Subcutaneous abdominal adipose tissue (tissue), 5 donors: ENCODE measurements at regions not wholly inside any gene's neighbourhood (a gene's known extent, or its start where the extent isn't known, plus 50 kb on each side); places are given as distances from the start of the nearest gene placed in this dataset.
"Not testable (repeated sequence)": the region's sequence is repeated elsewhere in the genome, so short reads cannot be mapped to it uniquely, and the experiment has no call there.

Experiments
- H3K27ac ChIP-seq: one replicate; pipeline ENCODE4 v1.7.0; 2013; ENCODE audit warnings: low read depth, mild to moderate bottlenecking, inconsistent platforms, low read length, moderate library complexity
- H3K27me3 ChIP-seq, 5 donors: one replicate each; pipeline ENCODE4 v1.7.0; 2013; ENCODE audit warnings: low read length in 5 of 5, inconsistent platforms in 1 of 5; ENCODE audit not compliant: control insufficient read depth in 5 of 5, insufficient read depth in 4 of 5
- H3K36me3 ChIP-seq, 5 donors: one replicate each; pipeline ENCODE4 v1.7.0; 2013; ENCODE audit warnings: low read length in 5 of 5; ENCODE audit not compliant: control insufficient read depth in 5 of 5, insufficient read depth in 5 of 5
- H3K4me1 ChIP-seq, 5 donors: one replicate each; pipeline ENCODE4 v1.7.0; 2013; ENCODE audit warnings: low read length in 5 of 5, mild to moderate bottlenecking in 3 of 5, moderate library complexity in 1 of 5; ENCODE audit not compliant: control insufficient read depth in 5 of 5, insufficient read depth in 5 of 5
- H3K4me3 ChIP-seq, 5 donors: one replicate each; pipeline ENCODE4 v1.7.0; 2013; ENCODE audit warnings: low read length in 5 of 5, low read depth in 1 of 5
- H3K9ac ChIP-seq, 5 donors: one replicate each; pipeline ENCODE4 v1.7.0; 2013; ENCODE audit warnings: low read length in 5 of 5, mild to moderate bottlenecking in 4 of 5, moderate library complexity in 3 of 5
- H3K9me3 ChIP-seq, 5 donors: one replicate each; pipeline ENCODE4 v1.7.0; 2013; ENCODE audit warnings: low read length in 5 of 5; ENCODE audit not compliant: control insufficient read depth in 5 of 5
- donor health status: healthy.
- donor health status: healthy.
- donor health status: healthy.
- donor health status: healthy.
- donor health status: healthy.

DNA sequence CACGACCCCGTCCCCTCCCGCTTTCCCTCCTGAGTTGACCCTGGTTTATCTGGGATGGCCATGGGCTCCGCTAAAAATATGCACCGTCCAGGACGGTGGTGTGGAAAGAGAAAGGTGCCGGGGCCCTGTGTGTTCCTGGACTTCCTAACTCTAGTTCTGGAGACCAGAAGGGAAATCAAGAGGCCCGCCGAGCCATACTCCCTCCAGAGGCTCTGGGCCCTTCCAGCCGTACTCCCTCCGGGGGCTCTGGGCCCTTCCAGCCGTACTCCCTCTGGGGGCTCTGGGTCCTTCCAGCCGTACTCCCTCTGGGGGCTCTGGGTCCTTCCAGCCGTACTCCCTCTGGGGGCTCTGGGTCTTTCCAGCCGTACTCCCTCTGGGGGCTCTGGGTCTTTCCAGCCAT, 168.5 kb downstream of the LAT start:
- H3K27ac ChIP-seq, H3K36me3 ChIP-seq, H3K9ac ChIP-seq, H3K4me3 ChIP-seq, H3K27me3 ChIP-seq, H3K9me3 ChIP-seq: not testable (repeated sequence)
- peaks cover 2 to 30% (median 14%) of the 10 kb centered on the region in 5 donors for H3K4me1 ChIP-seq

- H3K9ac ChIP-seq, H3K27me3 ChIP-seq, H3K36me3 ChIP-seq, H3K9me3 ChIP-seq, H3K4me3 ChIP-seq, H3K27ac ChIP-seq: not testable (repeated sequence)
- peaks cover under 1 to 23% (median 11%) of the 10 kb centered on the region in 5 donors for H3K4me1 ChIP-seq
Measured at GRCh38 chr16:29152544-29153031, 167.7 kb downstream of the LAT start.

DNA sequence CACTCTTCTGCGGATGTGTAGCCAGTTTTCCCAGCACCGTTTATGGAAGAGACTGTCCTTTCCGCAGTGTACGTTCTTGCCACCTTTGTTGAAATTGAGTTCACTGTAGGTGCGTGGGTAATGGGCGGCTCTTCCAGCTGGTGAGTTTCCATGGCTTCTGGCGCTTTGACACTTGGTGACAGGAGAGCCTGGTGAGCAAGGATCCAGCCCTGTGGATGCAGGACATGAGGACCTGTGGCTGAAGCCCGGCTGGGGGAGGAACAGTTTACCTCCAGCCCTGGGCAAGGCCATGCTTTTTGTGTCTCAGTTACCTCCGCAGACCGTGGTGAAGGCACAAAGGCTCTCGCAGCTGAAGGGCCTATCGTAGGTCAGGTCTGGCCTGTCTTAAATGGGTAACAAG, 166.5 kb downstream of the LAT start:
- Histone ChIP-seq H3K27ac (no peak overlapping the region), H3K4me1 (peaks cover 0 to 12% (median under 1%) of the 10 kb centered on the region in 5 donors)

GRCh38 chr16:29149912-29150311, 165.1 kb downstream of the LAT start:
- H3K27ac ChIP-seq, H3K9me3 ChIP-seq, H3K4me3 ChIP-seq, H3K9ac ChIP-seq, H3K27me3 ChIP-seq, H3K36me3 ChIP-seq: not testable (repeated sequence)
- peaks cover 0 to 11% (median 0%) of the 10 kb centered on the region in 5 donors for H3K4me1 ChIP-seq

More for the DNA sequence above, 166.5 kb downstream of the LAT start:
- H3K27me3 ChIP-seq, result no peaks in the 10 kb centered on the region
- H3K36me3 ChIP-seq, result peaks cover 0 to 3% (median 0%) of the 10 kb centered on the region in 5 donors
- H3K9ac ChIP-seq, result no peak overlapping the region
- no peak overlapping the region for H3K4me3 ChIP-seq
- no peaks in the 10 kb centered on the region for H3K9me3 ChIP-seq

DNA sequence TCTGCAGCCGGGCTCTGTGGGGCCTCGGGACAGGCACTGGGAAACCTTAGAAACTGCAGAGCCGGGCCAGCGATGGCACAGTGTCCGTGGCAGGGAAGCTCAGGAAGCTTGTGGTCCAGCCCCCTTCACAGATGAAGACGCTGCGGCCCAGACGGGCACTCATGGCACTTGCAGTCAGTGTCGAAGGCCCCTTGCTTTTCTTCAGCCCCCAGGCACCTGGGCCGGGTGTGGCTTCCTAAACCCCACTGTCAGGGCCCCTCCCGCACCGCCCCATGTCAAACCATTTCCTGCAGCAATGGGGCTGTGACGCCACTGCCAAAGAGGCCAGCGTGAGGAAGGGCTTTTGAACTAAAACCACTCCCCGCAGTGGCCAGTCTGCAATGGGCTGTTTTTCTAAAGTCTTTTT, 164.0 kb downstream of the LAT start:
- Histone ChIP-seq H3K27me3 (no peaks in the 10 kb centered on the region), H3K27ac (no peak overlapping the region), H3K9me3 (no peaks in the 10 kb centered on the region), H3K36me3 (peaks cover 0 to 10% (median 0%) of the 10 kb centered on the region in 5 donors), H3K4me3 (no peak overlapping the region), H3K4me1 (peaks cover 0 to 6% (median 0%) of the 10 kb centered on the region in 5 donors), H3K9ac (no peak overlapping the region)

DNA sequence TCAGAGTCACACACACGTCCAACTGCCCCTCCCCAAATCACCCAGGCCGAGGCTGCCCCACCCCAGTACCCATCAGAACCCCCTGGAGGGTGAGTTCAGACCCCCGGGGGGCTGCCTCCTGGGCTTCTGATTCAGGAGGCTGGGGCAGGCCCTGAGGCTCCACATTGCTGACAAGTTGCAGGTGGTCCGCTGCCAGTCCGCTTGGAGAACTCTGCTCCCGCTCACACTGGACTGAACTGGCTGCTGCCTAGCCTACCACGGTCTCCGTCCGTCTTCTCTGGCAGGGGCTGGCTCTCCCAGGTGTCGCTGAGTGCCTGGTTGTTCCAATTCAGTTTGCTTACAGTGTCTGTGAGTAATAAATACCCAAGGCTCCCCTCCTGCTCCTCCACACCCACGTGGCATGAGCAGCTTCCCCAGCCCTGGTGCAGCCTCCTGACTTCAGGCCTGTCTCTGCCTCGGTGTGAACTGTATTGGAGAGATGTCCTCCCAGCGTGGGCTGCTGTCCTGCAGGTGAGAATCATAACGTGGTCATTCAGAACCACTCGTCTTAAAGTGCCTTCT, 163.4 kb downstream of the LAT start:
- peaks cover 0 to 4% (median 0%) of the 10 kb centered on the region in 5 donors for H3K4me1 ChIP-seq
- peaks cover 0 to 10% (median 0%) of the 10 kb centered on the region in 5 donors for H3K36me3 ChIP-seq
- no peak overlapping the region for H3K9ac ChIP-seq
- no peaks in the 10 kb centered on the region for H3K9me3 ChIP-seq
- H3K4me3 ChIP-seq, result no peak overlapping the region
- H3K27me3 ChIP-seq, result no peaks in the 10 kb centered on the region
- H3K27ac ChIP-seq, result no peak overlapping the region

GRCh38 chr16:29147710-29148109, 162.9 kb downstream of the LAT start:
- H3K4me3 ChIP-seq, H3K27me3 ChIP-seq, H3K36me3 ChIP-seq, H3K9me3 ChIP-seq, H3K9ac ChIP-seq, H3K4me1 ChIP-seq, H3K27ac ChIP-seq: not testable (repeated sequence)

- not testable (repeated sequence) for H3K4me1 ChIP-seq, H3K27me3 ChIP-seq, H3K27ac ChIP-seq, H3K36me3 ChIP-seq, H3K4me3 ChIP-seq, H3K9me3 ChIP-seq, H3K9ac ChIP-seq
Measured at GRCh38 chr16:29146808-29147643, 162.2 kb downstream of the LAT start.

DNA sequence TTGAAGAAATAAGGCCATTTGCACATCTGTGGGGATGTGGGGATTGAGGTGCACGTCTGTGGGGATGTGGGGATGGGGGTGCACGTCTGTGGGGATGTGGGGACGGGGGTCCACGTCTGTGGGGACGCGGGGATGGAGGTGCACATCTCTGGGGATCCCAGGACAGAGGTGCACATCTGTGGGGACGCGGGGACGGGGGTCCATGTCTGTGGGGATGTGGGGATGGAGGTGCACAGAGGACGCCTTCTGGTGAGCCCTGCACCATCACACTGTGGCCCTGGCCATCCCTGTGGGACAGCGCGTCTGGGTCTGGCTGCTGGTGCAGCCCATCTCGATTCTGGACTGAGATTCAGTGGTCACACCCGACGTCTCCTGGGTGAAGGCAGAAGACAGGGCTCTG, 161.4 kb downstream of the LAT start:
- H3K9ac ChIP-seq, result no peak overlapping the region
- H3K36me3 ChIP-seq, result peaks cover 0 to 10% (median 0%) of the 10 kb centered on the region in 5 donors
- no peak overlapping the region for H3K27ac ChIP-seq
- no peak overlapping the region for H3K4me3 ChIP-seq
- no peaks in the 10 kb centered on the region for H3K27me3 ChIP-seq
- no peaks in the 10 kb centered on the region for H3K9me3 ChIP-seq
- H3K4me1 ChIP-seq, result peaks cover 0 to 4% (median 0%) of the 10 kb centered on the region in 5 donors

DNA sequence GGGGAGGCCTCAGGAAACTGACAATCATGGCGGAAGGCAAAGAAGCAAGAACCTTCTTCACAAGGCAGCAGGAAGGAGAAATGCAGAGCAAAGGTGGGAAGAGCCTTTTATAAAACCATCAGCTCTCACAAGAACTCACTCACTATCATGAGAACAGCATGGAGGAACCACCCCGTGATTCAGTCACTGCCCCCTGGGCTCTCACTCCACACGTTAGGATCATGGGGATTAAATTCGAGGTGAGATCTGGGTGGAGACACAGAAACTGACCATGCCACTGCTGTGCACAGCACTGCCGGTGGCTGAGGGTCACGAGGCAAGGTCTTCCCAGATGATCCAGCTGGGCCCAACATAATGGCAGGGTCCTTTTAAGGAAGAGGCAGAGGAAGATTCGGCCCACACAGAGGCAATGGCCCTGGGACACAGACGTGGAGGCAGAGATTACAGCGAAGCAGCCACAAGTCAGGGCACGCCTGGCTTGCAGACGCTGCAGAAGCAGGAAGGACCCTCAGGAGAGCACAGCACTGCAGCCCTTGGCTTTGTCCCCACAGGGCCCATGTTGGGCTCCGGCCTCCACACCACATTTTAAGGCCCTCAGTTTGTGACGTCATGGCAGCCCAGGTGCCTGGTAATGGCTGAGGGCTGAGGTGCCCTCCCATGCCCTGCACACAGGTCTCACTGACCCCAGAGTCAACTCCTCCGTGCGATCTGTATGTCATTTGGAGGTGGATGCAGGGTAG, 160.8 kb downstream of the LAT start:
- not testable (repeated sequence) for H3K27ac ChIP-seq, H3K4me3 ChIP-seq, H3K9me3 ChIP-seq, H3K36me3 ChIP-seq, H3K4me1 ChIP-seq, H3K27me3 ChIP-seq, H3K9ac ChIP-seq
